ENCODE measurements at regions not wholly inside any gene's neighbourhood (a gene's known extent, or its start where the extent isn't known, plus 50 kb on each side); places are given as distances from the start of the nearest gene placed in this dataset.

DNA sequence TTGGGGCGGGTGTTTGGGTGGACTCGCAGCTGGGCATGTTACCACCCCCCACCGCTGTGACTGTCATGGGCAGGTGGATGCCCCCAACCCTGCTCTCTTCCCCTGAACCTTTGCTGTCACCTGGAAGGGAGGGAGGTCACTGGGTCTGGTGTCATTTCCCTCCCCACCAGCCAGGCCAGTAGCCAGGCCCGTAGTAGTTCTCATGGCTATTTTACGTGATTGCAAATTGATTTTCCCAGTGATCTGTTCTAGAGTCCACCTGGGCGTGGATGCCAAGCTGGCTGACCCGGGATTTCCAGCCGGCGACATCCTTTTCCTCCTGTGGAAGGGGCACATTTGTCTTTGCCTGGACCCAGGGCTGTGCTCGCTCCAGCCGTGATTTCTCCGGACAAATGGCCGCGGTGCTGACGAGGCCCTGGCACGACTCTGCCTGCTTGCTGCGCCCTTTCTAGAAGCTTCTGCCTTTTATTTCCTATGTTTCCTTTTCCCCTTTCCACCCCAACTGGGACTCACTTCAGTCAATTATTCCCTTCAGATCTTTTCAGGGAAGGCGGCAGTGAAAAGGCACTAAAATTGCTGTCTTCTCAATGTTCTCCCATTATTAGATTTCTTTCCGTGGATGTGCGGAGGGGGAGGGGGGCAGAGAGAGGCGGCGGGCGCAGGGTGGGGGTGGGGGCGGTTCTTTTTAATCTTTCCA is 226.9 kb upstream of the CIBAR2 start:
- no peak overlapping the region for H3K4me3 ChIP-seq (ENCODE audit: low read depth in 2 of 2, low read length in 2 of 2)
- ChIA-PET CTCF (no interaction called here), POLR2A (no interaction called here)
- in situ Hi-C loops (cut with HindIII; ENCODE audit: low pct_unique_long_range_greater_than_20kb, low sequenced_read_pairs) (no loop called here), intact Hi-C loops (cut with micrococcal nuclease; ENCODE audit: unreplicated experiment) (no loop called here)
- no peaks in the 10 kb centered on the region for H3K27me3 ChIP-seq (ENCODE audit: control insufficient read depth, insufficient read depth, low read length)
- no peak for DNase-seq (ENCODE audit: low read depth, low spot score)
- peaks cover 21% of the 10 kb centered on the region for H3K4me1 ChIP-seq (ENCODE audit: control insufficient read depth, insufficient read depth, low read length)
- H3K9me3 ChIP-seq (ENCODE audit: control insufficient read depth, insufficient read depth, low read depth, low read length): no peaks in the 10 kb centered on the region
- TF ChIP-seq POLR2AphosphoS5 (IDR thresholded peaks at IDR 0.05; ENCODE audit: low read depth, low read length) (no peak), TCF7L2 (IDR thresholded peaks at IDR 0.05; ENCODE audit: low read depth, low read length) (no peak), SIN3A (IDR thresholded peaks at IDR 0.05; ENCODE audit: borderline replicate concordance, insufficient read depth, low read depth, low read length) (no peak)
- TF ChIP-seq, protein P1, sequence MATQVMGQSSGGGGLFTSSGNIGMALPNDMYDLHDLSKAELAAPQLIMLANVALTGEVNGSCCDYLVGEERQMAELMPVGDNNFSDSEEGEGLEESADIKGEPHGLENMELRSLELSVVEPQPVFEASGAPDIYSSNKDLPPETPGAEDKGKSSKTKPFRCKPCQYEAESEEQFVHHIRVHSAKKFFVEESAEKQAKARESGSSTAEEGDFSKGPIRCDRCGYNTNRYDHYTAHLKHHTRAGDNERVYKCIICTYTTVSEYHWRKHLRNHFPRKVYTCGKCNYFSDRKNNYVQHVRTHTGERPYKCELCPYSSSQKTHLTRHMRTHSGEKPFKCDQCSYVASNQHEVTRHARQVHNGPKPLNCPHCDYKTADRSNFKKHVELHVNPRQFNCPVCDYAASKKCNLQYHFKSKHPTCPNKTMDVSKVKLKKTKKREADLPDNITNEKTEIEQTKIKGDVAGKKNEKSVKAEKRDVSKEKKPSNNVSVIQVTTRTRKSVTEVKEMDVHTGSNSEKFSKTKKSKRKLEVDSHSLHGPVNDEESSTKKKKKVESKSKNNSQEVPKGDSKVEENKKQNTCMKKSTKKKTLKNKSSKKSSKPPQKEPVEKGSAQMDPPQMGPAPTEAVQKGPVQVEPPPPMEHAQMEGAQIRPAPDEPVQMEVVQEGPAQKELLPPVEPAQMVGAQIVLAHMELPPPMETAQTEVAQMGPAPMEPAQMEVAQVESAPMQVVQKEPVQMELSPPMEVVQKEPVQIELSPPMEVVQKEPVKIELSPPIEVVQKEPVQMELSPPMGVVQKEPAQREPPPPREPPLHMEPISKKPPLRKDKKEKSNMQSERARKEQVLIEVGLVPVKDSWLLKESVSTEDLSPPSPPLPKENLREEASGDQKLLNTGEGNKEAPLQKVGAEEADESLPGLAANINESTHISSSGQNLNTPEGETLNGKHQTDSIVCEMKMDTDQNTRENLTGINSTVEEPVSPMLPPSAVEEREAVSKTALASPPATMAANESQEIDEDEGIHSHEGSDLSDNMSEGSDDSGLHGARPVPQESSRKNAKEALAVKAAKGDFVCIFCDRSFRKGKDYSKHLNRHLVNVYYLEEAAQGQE (IDR thresholded peaks at IDR 0.05; ENCODE audit: insufficient read depth in 1 of 2, low read depth in 2 of 2, low read length in 1 of 2): no peak
- TF ChIP-seq, protein P2, sequence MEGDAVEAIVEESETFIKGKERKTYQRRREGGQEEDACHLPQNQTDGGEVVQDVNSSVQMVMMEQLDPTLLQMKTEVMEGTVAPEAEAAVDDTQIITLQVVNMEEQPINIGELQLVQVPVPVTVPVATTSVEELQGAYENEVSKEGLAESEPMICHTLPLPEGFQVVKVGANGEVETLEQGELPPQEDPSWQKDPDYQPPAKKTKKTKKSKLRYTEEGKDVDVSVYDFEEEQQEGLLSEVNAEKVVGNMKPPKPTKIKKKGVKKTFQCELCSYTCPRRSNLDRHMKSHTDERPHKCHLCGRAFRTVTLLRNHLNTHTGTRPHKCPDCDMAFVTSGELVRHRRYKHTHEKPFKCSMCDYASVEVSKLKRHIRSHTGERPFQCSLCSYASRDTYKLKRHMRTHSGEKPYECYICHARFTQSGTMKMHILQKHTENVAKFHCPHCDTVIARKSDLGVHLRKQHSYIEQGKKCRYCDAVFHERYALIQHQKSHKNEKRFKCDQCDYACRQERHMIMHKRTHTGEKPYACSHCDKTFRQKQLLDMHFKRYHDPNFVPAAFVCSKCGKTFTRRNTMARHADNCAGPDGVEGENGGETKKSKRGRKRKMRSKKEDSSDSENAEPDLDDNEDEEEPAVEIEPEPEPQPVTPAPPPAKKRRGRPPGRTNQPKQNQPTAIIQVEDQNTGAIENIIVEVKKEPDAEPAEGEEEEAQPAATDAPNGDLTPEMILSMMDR (IDR thresholded peaks at IDR 0.05): no peak
- peak overlapping the region; percentile 44; the same call in 1 of the 2 replicates for H3K27ac ChIP-seq (ENCODE audit: low read length)
- ATAC-seq: no peak
- H3K36me3 ChIP-seq (ENCODE audit: control insufficient read depth, insufficient read depth, low read length): no peaks in the 10 kb centered on the region
- no TSS peak for BruUV-seq (replicated peaks)

DNA sequence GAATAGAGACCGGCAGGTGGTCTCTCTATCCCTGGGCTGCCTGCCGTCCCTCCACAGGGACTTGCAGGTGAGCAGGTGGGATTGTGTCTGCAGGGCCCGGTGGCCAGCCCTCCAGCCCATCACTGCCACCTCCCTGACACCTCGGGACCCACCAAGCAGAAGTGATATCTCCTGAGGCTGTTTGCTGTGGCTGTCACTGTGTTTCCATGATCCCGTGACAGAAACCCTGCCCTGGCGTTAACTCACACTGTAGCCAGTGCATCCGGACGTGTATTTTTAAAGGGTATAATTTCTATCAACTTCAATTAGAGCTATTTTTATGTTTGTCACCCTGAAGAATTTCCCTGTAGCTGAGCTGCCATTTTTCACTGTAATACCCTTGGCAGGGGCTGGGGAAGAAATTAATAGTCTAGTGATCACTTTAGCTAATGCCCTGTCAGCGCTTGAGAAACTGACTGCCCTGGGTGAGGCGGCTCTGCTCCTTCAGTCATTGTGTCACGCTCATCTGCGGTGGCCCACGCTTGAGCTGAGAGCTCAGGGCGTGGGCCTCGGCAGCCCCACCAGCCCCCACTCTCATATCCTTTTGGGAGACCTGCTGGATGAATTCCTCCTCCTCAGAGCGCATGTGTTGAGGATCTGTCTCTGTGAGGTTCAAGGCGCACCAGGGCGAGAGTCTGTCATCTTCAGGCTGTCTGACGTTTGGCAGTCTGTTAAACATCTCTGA is 229.9 kb upstream of the CIBAR2 start:
- no TSS peak for BruUV-seq (replicated peaks)
- no peaks in the 10 kb centered on the region for H3K9me3 ChIP-seq (ENCODE audit: control insufficient read depth, insufficient read depth, low read depth, low read length)
- peaks cover 6% of the 10 kb centered on the region; the same call in 1 of the 2 replicates for H3K4me1 ChIP-seq (ENCODE audit: control insufficient read depth, insufficient read depth, low read length)
- in situ Hi-C loops (cut with HindIII; ENCODE audit: low pct_unique_long_range_greater_than_20kb, low sequenced_read_pairs) (no loop called here), intact Hi-C loops (cut with micrococcal nuclease; ENCODE audit: unreplicated experiment) (no loop called here)
- no peak for ATAC-seq
- H3K36me3 ChIP-seq (ENCODE audit: control insufficient read depth, insufficient read depth, low read length): no peaks in the 10 kb centered on the region
- H3K4me3 ChIP-seq (ENCODE audit: low read depth in 2 of 2, low read length in 2 of 2): no peak overlapping the region
- peak overlapping the region; percentile 48; the same call in 1 of the 2 replicates for H3K27ac ChIP-seq (ENCODE audit: low read length)
- ChIA-PET CTCF (no interaction called here), POLR2A (interaction anchor here (0.6 kb wide), 1 partner anchor 13 kb away, joined by 3 read pairs; no protein-coding TSS in a partner anchor)
- no peak for TF ChIP-seq TCF7L2 (IDR thresholded peaks at IDR 0.05; ENCODE audit: low read depth, low read length)
- TF ChIP-seq SIN3A (IDR thresholded peaks at IDR 0.05; ENCODE audit: borderline replicate concordance, insufficient read depth, low read depth, low read length): no peak
- no peak for DNase-seq (ENCODE audit: low read depth, low spot score)
- H3K27me3 ChIP-seq (ENCODE audit: control insufficient read depth, insufficient read depth, low read length): no peaks in the 10 kb centered on the region
